ENCODE measurements at regions not wholly inside any gene's neighbourhood (a gene's known extent, or its start where the extent isn't known, plus 50 kb on each side); places are given as distances from the start of the nearest gene placed in this dataset.

DNA sequence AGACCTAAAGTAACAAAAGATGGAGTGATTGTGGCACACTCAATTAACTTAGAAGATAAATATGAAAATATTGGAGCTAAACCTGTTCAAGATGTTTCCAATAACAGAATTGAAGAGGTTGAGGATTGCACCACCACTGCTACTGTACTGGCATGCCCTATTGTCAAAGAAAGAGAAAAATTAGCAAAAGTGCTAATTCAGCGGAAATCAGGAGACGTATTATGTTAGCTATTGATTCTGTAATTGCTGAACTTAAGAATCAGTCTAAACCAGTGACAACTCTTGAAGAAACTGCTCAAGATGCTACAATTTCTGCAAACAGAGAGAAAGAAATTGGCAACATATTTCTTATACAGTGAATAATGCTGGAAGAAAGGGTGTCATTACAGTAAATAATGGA is 754.4 kb downstream of the CDH18 start (continued):
- TF ChIP-seq KLF9 (tag by site-specific recombination; IDR thresholded peaks at IDR 0.05; ENCODE audit: low read depth) (no peak), ZNF670 (tag by site-specific recombination; IDR thresholded peaks at IDR 0.05; ENCODE audit: low read depth) (no peak), YY1 (tag by site-specific recombination; IDR thresholded peaks at IDR 0.05) (no peak)
- TF ChIP-seq, protein P1, sequence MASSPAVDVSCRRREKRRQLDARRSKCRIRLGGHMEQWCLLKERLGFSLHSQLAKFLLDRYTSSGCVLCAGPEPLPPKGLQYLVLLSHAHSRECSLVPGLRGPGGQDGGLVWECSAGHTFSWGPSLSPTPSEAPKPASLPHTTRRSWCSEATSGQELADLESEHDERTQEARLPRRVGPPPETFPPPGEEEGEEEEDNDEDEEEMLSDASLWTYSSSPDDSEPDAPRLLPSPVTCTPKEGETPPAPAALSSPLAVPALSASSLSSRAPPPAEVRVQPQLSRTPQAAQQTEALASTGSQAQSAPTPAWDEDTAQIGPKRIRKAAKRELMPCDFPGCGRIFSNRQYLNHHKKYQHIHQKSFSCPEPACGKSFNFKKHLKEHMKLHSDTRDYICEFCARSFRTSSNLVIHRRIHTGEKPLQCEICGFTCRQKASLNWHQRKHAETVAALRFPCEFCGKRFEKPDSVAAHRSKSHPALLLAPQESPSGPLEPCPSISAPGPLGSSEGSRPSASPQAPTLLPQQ (tag by site-specific recombination; IDR thresholded peaks at IDR 0.05): no peak

DNA sequence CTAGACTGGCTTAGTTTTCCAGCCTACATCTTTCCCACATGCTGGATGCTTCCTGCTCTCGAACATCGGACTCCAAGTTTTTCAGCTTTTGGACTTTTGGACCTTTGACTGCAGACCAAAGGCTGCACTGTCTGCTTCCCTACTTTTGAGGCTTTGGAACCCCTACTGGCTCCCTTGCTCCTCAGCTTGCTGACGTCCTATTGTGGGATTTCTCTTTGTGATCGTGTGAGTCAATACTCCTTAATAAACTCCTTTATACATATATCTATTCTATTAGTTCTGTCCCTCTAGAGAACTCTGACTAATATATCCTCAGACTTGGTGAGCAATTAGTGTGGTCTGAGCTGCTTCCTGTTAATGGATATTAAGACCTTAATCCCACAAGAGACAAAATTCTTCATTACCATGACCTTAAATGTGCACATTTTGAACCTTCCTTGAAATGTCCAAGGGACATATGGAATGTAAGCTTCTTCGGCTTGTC is 752.9 kb downstream of the CDH18 start:
- Histone ChIP-seq H3K9me3 (ENCODE audit: control insufficient read depth, insufficient read depth, low read depth, low read length) (no peaks in the 10 kb centered on the region), H3K4me3 (ENCODE audit: low read depth, low read length) (no peak overlapping the region), H3K4me1 (ENCODE audit: control insufficient read depth, insufficient read depth, low read length) (no peaks in the 10 kb centered on the region), H3K36me3 (ENCODE audit: control insufficient read depth in 2 of 2, insufficient read depth in 1 of 2, low read length in 2 of 2) (no peaks in the 10 kb centered on the region), H3K27ac (ENCODE audit: extremely low read depth, low read depth, low read length) (no peak overlapping the region)
- ChIA-PET CTCF (no interaction called here), POLR2A (no interaction called here)
- TF ChIP-seq ZNF624 (tag by site-specific recombination; IDR thresholded peaks at IDR 0.05) (no peak), EGR2 (tag by site-specific recombination; IDR thresholded peaks at IDR 0.05; ENCODE audit: low read depth) (no peak)

DNA sequence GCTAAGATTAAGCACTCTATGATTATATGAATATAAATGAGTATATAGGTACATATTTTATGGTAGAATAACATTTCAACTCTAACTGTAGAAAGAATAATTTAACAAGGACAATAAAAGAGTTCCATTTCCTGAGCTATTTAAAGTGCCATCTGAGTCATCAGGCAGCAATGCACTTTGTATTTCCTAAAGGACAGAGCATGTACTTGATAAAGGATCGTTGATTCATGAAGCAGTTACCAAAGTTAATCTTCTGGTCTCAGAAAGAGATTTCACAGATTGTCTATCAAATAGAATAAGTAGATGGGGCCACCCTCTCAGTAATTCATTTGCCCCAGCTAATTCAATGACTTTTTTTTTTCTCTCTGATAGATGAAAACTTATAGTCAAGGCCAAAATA is 747.8 kb downstream of the CDH18 start:
- no peaks in the 10 kb centered on the region for H3K4me1 ChIP-seq (ENCODE audit: control insufficient read depth, insufficient read depth, low read length)
- ChIA-PET CTCF (no interaction called here), POLR2A (no interaction called here)
- no peaks in the 10 kb centered on the region for H3K36me3 ChIP-seq (ENCODE audit: control insufficient read depth in 2 of 2, insufficient read depth in 1 of 2, low read length in 2 of 2)
- TF ChIP-seq ZFP37 (tag by site-specific recombination; IDR thresholded peaks at IDR 0.05) (no peak), ZNF335 (tag by site-specific recombination; conservative IDR thresholded peaks at IDR 0.05) (no peak), PRDM4 (tag by site-specific recombination; IDR thresholded peaks at IDR 0.05) (no peak), ZNF623 (tag by site-specific recombination; IDR thresholded peaks at IDR 0.05) (no peak), ZNF580 (tag by site-specific recombination; IDR thresholded peaks at IDR 0.05) (no peak), ZBTB7A (tag by site-specific recombination; IDR thresholded peaks at IDR 0.05; ENCODE audit: low read depth) (no peak), ZNF10 (tag by site-specific recombination; IDR thresholded peaks at IDR 0.05) (no peak), ZNF629 (tag by site-specific recombination; IDR thresholded peaks at IDR 0.05) (no peak), ZNF350 (tag by site-specific recombination; IDR thresholded peaks at IDR 0.05) (no peak), YY2 (tag by site-specific recombination; IDR thresholded peaks at IDR 0.05) (no peak), ZNF394 (tag by site-specific recombination; IDR thresholded peaks at IDR 0.05; ENCODE audit: borderline replicate concordance) (no peak), YY1 (tag by site-specific recombination; IDR thresholded peaks at IDR 0.05) (no peak), HOXD13 (CRISPR knock-in tag; IDR thresholded peaks at IDR 0.05; ENCODE audit: borderline replicate concordance) (no peak)
- TF ChIP-seq, protein P2, sequence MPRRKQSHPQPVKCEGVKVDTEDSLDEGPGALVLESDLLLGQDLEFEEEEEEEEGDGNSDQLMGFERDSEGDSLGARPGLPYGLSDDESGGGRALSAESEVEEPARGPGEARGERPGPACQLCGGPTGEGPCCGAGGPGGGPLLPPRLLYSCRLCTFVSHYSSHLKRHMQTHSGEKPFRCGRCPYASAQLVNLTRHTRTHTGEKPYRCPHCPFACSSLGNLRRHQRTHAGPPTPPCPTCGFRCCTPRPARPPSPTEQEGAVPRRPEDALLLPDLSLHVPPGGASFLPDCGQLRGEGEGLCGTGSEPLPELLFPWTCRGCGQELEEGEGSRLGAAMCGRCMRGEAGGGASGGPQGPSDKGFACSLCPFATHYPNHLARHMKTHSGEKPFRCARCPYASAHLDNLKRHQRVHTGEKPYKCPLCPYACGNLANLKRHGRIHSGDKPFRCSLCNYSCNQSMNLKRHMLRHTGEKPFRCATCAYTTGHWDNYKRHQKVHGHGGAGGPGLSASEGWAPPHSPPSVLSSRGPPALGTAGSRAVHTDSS (tag by site-specific recombination; IDR thresholded peaks at IDR 0.05): no peak
- H3K9me3 ChIP-seq (ENCODE audit: control insufficient read depth, insufficient read depth, low read depth, low read length): no peaks in the 10 kb centered on the region
- no peak overlapping the region for H3K4me3 ChIP-seq (ENCODE audit: low read depth, low read length)
- no peak overlapping the region for H3K27ac ChIP-seq (ENCODE audit: extremely low read depth, low read depth, low read length)

Measured in HEK293 (cell line).